ENCODE measurements at regions not wholly inside any gene's neighbourhood (a gene's known extent, or its start where the extent isn't known, plus 50 kb on each side); places are given as distances from the start of the nearest gene placed in this dataset.

- Histone ChIP-seq H3K9ac (ENCODE audit: low read length) (no peak overlapping the region), H3K4me1 (ENCODE audit: control insufficient read depth, insufficient read depth, low read length) (no peaks in the 10 kb centered on the region), H3K27me3 (ENCODE audit: control insufficient read depth, insufficient read depth, low read length) (no peaks in the 10 kb centered on the region), H3K27ac (ENCODE audit: low read depth, low read length) (no peak overlapping the region), H3K4me3 (ENCODE audit: low read length) (no peak overlapping the region), H3K36me3 (ENCODE audit: control insufficient read depth, insufficient read depth, low read length) (no peaks in the 10 kb centered on the region)
Measured at GRCh38 chr19:31424861-31425620, 75.8 kb upstream of the TSHZ3 start.

GRCh38 chr19:31427857-31428256 lies 78.6 kb upstream of the TSHZ3 start:
- H3K27ac ChIP-seq (ENCODE audit: low read depth, low read length): no peak overlapping the region
- no peaks in the 10 kb centered on the region for H3K36me3 ChIP-seq (ENCODE audit: control insufficient read depth, insufficient read depth, low read length)
- H3K4me3 ChIP-seq (ENCODE audit: low read length): no peak overlapping the region
- H3K9ac ChIP-seq (ENCODE audit: low read length): no peak overlapping the region
- no peaks in the 10 kb centered on the region for H3K4me1 ChIP-seq (ENCODE audit: control insufficient read depth, insufficient read depth, low read length)
- H3K27me3 ChIP-seq (ENCODE audit: control insufficient read depth, insufficient read depth, low read length): no peaks in the 10 kb centered on the region

- Histone ChIP-seq H3K9ac (ENCODE audit: low read length) (no peak overlapping the region), H3K36me3 (ENCODE audit: control insufficient read depth, insufficient read depth, low read length) (no peaks in the 10 kb centered on the region), H3K27ac (ENCODE audit: low read depth, low read length) (no peak overlapping the region), H3K4me1 (ENCODE audit: control insufficient read depth, insufficient read depth, low read length) (no peaks in the 10 kb centered on the region), H3K27me3 (ENCODE audit: control insufficient read depth, insufficient read depth, low read length) (no peaks in the 10 kb centered on the region), H3K4me3 (ENCODE audit: low read length) (no peak overlapping the region)
Measured at GRCh38 chr19:31430381-31430780, 81.1 kb upstream of the TSHZ3 start.

- Histone ChIP-seq H3K9ac (ENCODE audit: low read length) (no peak overlapping the region), H3K4me3 (ENCODE audit: low read length) (no peak overlapping the region), H3K36me3 (ENCODE audit: control insufficient read depth, insufficient read depth, low read length) (no peaks in the 10 kb centered on the region), H3K27me3 (ENCODE audit: control insufficient read depth, insufficient read depth, low read length) (no peaks in the 10 kb centered on the region), H3K4me1 (ENCODE audit: control insufficient read depth, insufficient read depth, low read length) (no peaks in the 10 kb centered on the region), H3K27ac (ENCODE audit: low read depth, low read length) (no peak overlapping the region)
Measured at GRCh38 chr19:31432201-31432810, 83.1 kb upstream of the TSHZ3 start.

- Histone ChIP-seq H3K27ac (ENCODE audit: low read depth, low read length) (no peak overlapping the region), H3K9ac (ENCODE audit: low read length) (no peak overlapping the region), H3K4me1 (ENCODE audit: control insufficient read depth, insufficient read depth, low read length) (no peaks in the 10 kb centered on the region), H3K36me3 (ENCODE audit: control insufficient read depth, insufficient read depth, low read length) (no peaks in the 10 kb centered on the region), H3K27me3 (ENCODE audit: control insufficient read depth, insufficient read depth, low read length) (peaks cover 2% of the 10 kb centered on the region), H3K4me3 (ENCODE audit: low read length) (no peak overlapping the region)
Measured at GRCh38 chr19:31436121-31436776, 87.0 kb upstream of the TSHZ3 start.

- H3K36me3 ChIP-seq (ENCODE audit: control insufficient read depth, insufficient read depth, low read length): no peaks in the 10 kb centered on the region
- no peak overlapping the region for H3K4me3 ChIP-seq (ENCODE audit: low read length)
- no peaks in the 10 kb centered on the region for H3K4me1 ChIP-seq (ENCODE audit: control insufficient read depth, insufficient read depth, low read length)
- H3K27ac ChIP-seq (ENCODE audit: low read depth, low read length): no peak overlapping the region
- peaks cover 2% of the 10 kb centered on the region for H3K27me3 ChIP-seq (ENCODE audit: control insufficient read depth, insufficient read depth, low read length)
- H3K9ac ChIP-seq (ENCODE audit: low read length): no peak overlapping the region
Measured at GRCh38 chr19:31438401-31439269, 89.4 kb upstream of the TSHZ3 start.

- no peak overlapping the region for H3K9ac ChIP-seq (ENCODE audit: low read length)
- H3K27ac ChIP-seq (ENCODE audit: low read depth, low read length): no peak overlapping the region
Measured at GRCh38 chr19:31439270-31439573, 90.0 kb upstream of the TSHZ3 start.

GRCh38 chr19:31444931-31445330 lies 95.7 kb upstream of the TSHZ3 start:
- H3K27me3 ChIP-seq (ENCODE audit: control insufficient read depth, insufficient read depth, low read length): no peaks in the 10 kb centered on the region
- no peak overlapping the region for H3K9ac ChIP-seq (ENCODE audit: low read length)
- H3K4me3 ChIP-seq (ENCODE audit: low read length): no peak overlapping the region
- no peak overlapping the region for H3K27ac ChIP-seq (ENCODE audit: low read depth, low read length)
- H3K36me3 ChIP-seq (ENCODE audit: control insufficient read depth, insufficient read depth, low read length): no peaks in the 10 kb centered on the region
- H3K4me1 ChIP-seq (ENCODE audit: control insufficient read depth, insufficient read depth, low read length): no peaks in the 10 kb centered on the region

More at GRCh38 chr19:31439270-31439573, 90.0 kb upstream of the TSHZ3 start:
- Histone ChIP-seq H3K27me3 (ENCODE audit: control insufficient read depth, insufficient read depth, low read length) (peaks cover 2% of the 10 kb centered on the region), H3K4me3 (ENCODE audit: low read length) (no peak overlapping the region), H3K4me1 (ENCODE audit: control insufficient read depth, insufficient read depth, low read length) (no peaks in the 10 kb centered on the region), H3K36me3 (ENCODE audit: control insufficient read depth, insufficient read depth, low read length) (no peaks in the 10 kb centered on the region)

- no peaks in the 10 kb centered on the region for H3K4me1 ChIP-seq (ENCODE audit: control insufficient read depth, insufficient read depth, low read length)
Measured at GRCh38 chr19:31445406-31445805, 96.2 kb upstream of the TSHZ3 start.

GRCh38 chr19:31448221-31448657 lies 99.0 kb upstream of the TSHZ3 start:
- no peaks in the 10 kb centered on the region for H3K4me1 ChIP-seq (ENCODE audit: control insufficient read depth, insufficient read depth, low read length)
- no peaks in the 10 kb centered on the region for H3K27me3 ChIP-seq (ENCODE audit: control insufficient read depth, insufficient read depth, low read length)
- H3K27ac ChIP-seq (ENCODE audit: low read depth, low read length): no peak overlapping the region
- no peaks in the 10 kb centered on the region for H3K36me3 ChIP-seq (ENCODE audit: control insufficient read depth, insufficient read depth, low read length)
- H3K4me3 ChIP-seq (ENCODE audit: low read length): no peak overlapping the region
- no peak overlapping the region for H3K9ac ChIP-seq (ENCODE audit: low read length)

More at GRCh38 chr19:31445406-31445805, 96.2 kb upstream of the TSHZ3 start:
- Histone ChIP-seq H3K4me3 (ENCODE audit: low read length) (no peak overlapping the region), H3K9ac (ENCODE audit: low read length) (no peak overlapping the region), H3K27me3 (ENCODE audit: control insufficient read depth, insufficient read depth, low read length) (no peaks in the 10 kb centered on the region), H3K36me3 (ENCODE audit: control insufficient read depth, insufficient read depth, low read length) (no peaks in the 10 kb centered on the region), H3K27ac (ENCODE audit: low read depth, low read length) (no peak overlapping the region)

GRCh38 chr19:31449379-31449778 lies 100.1 kb upstream of the TSHZ3 start:
- no peaks in the 10 kb centered on the region for H3K27me3 ChIP-seq (ENCODE audit: control insufficient read depth, insufficient read depth, low read length)
- no peak overlapping the region for H3K9ac ChIP-seq (ENCODE audit: low read length)
- H3K36me3 ChIP-seq (ENCODE audit: control insufficient read depth, insufficient read depth, low read length): no peaks in the 10 kb centered on the region
- H3K4me3 ChIP-seq (ENCODE audit: low read length): no peak overlapping the region
- no peaks in the 10 kb centered on the region for H3K4me1 ChIP-seq (ENCODE audit: control insufficient read depth, insufficient read depth, low read length)
- H3K27ac ChIP-seq (ENCODE audit: low read depth, low read length): no peak overlapping the region

- Histone ChIP-seq H3K27ac (ENCODE audit: low read depth, low read length) (no peak overlapping the region), H3K36me3 (ENCODE audit: control insufficient read depth, insufficient read depth, low read length) (no peaks in the 10 kb centered on the region), H3K4me1 (ENCODE audit: control insufficient read depth, insufficient read depth, low read length) (no peaks in the 10 kb centered on the region), H3K9ac (ENCODE audit: low read length) (no peak overlapping the region), H3K4me3 (ENCODE audit: low read length) (no peak overlapping the region), H3K27me3 (ENCODE audit: control insufficient read depth, insufficient read depth, low read length) (no peaks in the 10 kb centered on the region)
Measured at GRCh38 chr19:31450696-31451095, 101.5 kb upstream of the TSHZ3 start.

Measured in rectal smooth muscle tissue (tissue), 1 donor.